HepG2 (cell line): ENCODE measurements at regions not wholly inside any gene's neighbourhood (a gene's known extent, or its start where the extent isn't known, plus 50 kb on each side); places are given as distances from the start of the nearest gene placed in this dataset.

Experiments used
- ATAC-seq: fragments of 200-7000 bp; cut with Tn5 transposase; 3 replicates; pipeline ENCODE4 v1.9.1; 2020; ENCODE audit warnings: mild to moderate bottlenecking, moderate library complexity
- BruUV-seq: library from RNA; stranded (reverse); fragments of 400-500 nt; replicated peaks from 2 replicates; lab custom pipeline; 2021; lab: Mats Ljungman, UMichigan
- CTCF ChIA-PET: fragments of 300-600 bp; formaldehyde crosslinking; extraction: SDS; loops from one replicate; lab custom pipeline; 2021; ENCODE audit warnings: low total read pairs, inconsistent platforms, low intra/inter-chr PET ratio; lab: Yijun Ruan, JAX
- POLR2A ChIA-PET: fragments of 350-600 bp; sonication (Branson Sonifier 250); formaldehyde crosslinking; loops from one replicate; lab custom pipeline; 2020; ENCODE audit warnings: antibody characterized with exemption, inconsistent platforms; lab: Yijun Ruan, JAX
- DNase-seq: peaks from one replicate; pipeline ENCODE4 v3.0.0-alpha.2; 2015; ENCODE audit warnings: low spot score
- FAIRE-seq: peaks from 3 replicates; lab custom pipeline; 2011; peaks lifted over from hg19 to GRCh38; lab: Jason Lieb, UNC
- H2AFZ ChIP-seq: one replicate; pipeline ENCODE4 v1.6.1; 2011; ENCODE audit warnings: low read length, inconsistent platforms
- H3K27ac ChIP-seq: fragments of 300-600 bp; 3 replicates; pipeline ENCODE4 v1.8.0; 2011; ENCODE audit warnings: mixed run types, mild to moderate bottlenecking, mixed read lengths, low read length, inconsistent platforms; ENCODE audit not compliant: insufficient read depth; ENCODE audit errors: extremely low read length
- H3K27me3 ChIP-seq, 2 experiments: fragments of 200-600 bp in 1 of 2; 2 replicates in 1 of 2; 3 replicates in 1 of 2; pipeline versions ENCODE4 v1.6.0 to v1.8.0; 2011; ENCODE audit warnings: low read length in 2 of 2, mild to moderate bottlenecking in 2 of 2, moderate library complexity in 2 of 2, inconsistent platforms in 1 of 2; ENCODE audit not compliant: insufficient read depth in 2 of 2, control insufficient read depth in 1 of 2
- H3K36me3 ChIP-seq, 2 experiments: fragments of 200-600 bp in 1 of 2; replicated peaks in 1 of 2; 2 replicates in 1 of 2; 3 replicates in 1 of 2; pipeline versions ENCODE4 v1.5.1 to v1.8.0; 2011; ENCODE audit warnings: low read length in 2 of 2, inconsistent platforms in 1 of 2; ENCODE audit not compliant: insufficient read depth in 2 of 2, control insufficient read depth in 1 of 2
- H3K4me1 ChIP-seq: 2 replicates; pipeline ENCODE4 v1.5.1; 2012; ENCODE audit warnings: low read length, inconsistent platforms; ENCODE audit not compliant: insufficient read depth
- H3K4me2 ChIP-seq: 2 replicates; pipeline ENCODE4 v1.6.0; 2011; ENCODE audit warnings: low read depth, low read length, inconsistent platforms
- H3K4me3 ChIP-seq, 3 experiments: fragments of 200-600 bp in 1 of 3; sonication (generic), shearing (Covaris generic) in 1 of 3; replicated peaks in 1 of 3; 2 replicates each; pipeline ENCODE4 v1.5.1; 2011 to 2016; ENCODE audit warnings: low read length in 3 of 3, inconsistent platforms in 2 of 3, low read depth in 2 of 3, mild to moderate bottlenecking in 2 of 3, control low read depth in 1 of 3, mixed read lengths in 1 of 3; ENCODE audit not compliant: insufficient read depth in 1 of 3
- H3K79me2 ChIP-seq: one replicate; pipeline ENCODE4 v1.6.1; 2011; ENCODE audit warnings: low read length, inconsistent platforms; ENCODE audit not compliant: insufficient read depth
- H3K9ac ChIP-seq: 2 replicates; pipeline ENCODE4 v1.6.0; 2011; ENCODE audit warnings: mild to moderate bottlenecking, low read depth, low read length, inconsistent platforms; ENCODE audit not compliant: insufficient read depth
- H3K9me3 ChIP-seq: 2 replicates; pipeline ENCODE4 v1.5.1; 2012; ENCODE audit warnings: mild to moderate bottlenecking, low read length
- H4K20me1 ChIP-seq: 2 replicates; pipeline ENCODE4 v1.6.0; 2011; ENCODE audit warnings: inconsistent platforms, mild to moderate bottlenecking, low read length, moderate library complexity; ENCODE audit not compliant: insufficient read depth
- ARID3A ChIP-seq: IDR thresholded peaks from 2 replicates; pipeline ENCODE4 v1.6.1; 2012; ENCODE audit warnings: low read depth, low read length, improper control_type of control experiment
- CTCF ChIP-seq: sonication (generic); formaldehyde crosslinking; IDR thresholded peaks from 2 replicates; pipeline ENCODE4 v1.5.0; 2020; ENCODE audit warnings: mild to moderate bottlenecking, missing genetic modification reagents, moderate library complexity
- PCBP1 ChIP-seq: fragments of 200-400 bp; formaldehyde crosslinking; IDR thresholded peaks from 2 replicates; pipeline ENCODE4 v1.6.1; 2017; ENCODE audit warnings: mild to moderate bottlenecking, low read depth, low read length, borderline replicate concordance
- RAD21 ChIP-seq: fragments of 450-650 bp; formaldehyde crosslinking; IDR thresholded peaks from 2 replicates; pipeline ENCODE4 v1.5.0; 2020; ENCODE audit warnings: mild to moderate bottlenecking
- SMC3 ChIP-seq: IDR thresholded peaks from 2 replicates; pipeline ENCODE4 v1.6.1; 2011; ENCODE audit warnings: low read length, improper control_type of control experiment
- STAG1 ChIP-seq: sonication (generic); formaldehyde crosslinking; IDR thresholded peaks from 2 replicates; pipeline ENCODE4 v1.4.0; 2020; ENCODE audit warnings: missing genetic modification reagents
- THAP7 ChIP-seq: sonication (generic); formaldehyde crosslinking; IDR thresholded peaks from 2 replicates; pipeline ENCODE4 v1.8.1; 2023; ENCODE audit warnings: mild to moderate bottlenecking, missing genetic modification reagents
- ZMYM3 ChIP-seq: sonication (generic); formaldehyde crosslinking; IDR thresholded peaks from 2 replicates; pipeline ENCODE4 v1.5.1; 2020; ENCODE audit warnings: mild to moderate bottlenecking, missing genetic modification reagents
- ZNF296 ChIP-seq: sonication (generic); formaldehyde crosslinking; conservative IDR thresholded peaks from 2 replicates; pipeline ENCODE4 v1.5.0; 2020; ENCODE audit warnings: mild to moderate bottlenecking, missing genetic modification reagents
- ZNF7 ChIP-seq: IDR thresholded peaks from 2 replicates; pipeline ENCODE4 v1.6.1; 2016; ENCODE audit warnings: missing biosample characterization, missing genetic modification reagents
- WGBS: methylation state at CpG from one replicate; pipeline ENCODE4 v1.1.6; 2017; ENCODE audit warnings: low lambda C conversion rate; 5-methylcytosine and 5-hydroxymethylcytosine counted together
- in situ Hi-C: cut with HindIII; loops from 2 replicates; pipeline ENCODE4 v1.10.0; 2017; ENCODE audit warnings: low pct_unique_long_range_greater_than_20kb; ENCODE audit not compliant: extremely low pct_ligation_motif_present
- intact Hi-C: fragments of 100-400 bp; cut with micrococcal nuclease; formaldehyde crosslinking; loops from one replicate; pipeline ENCODE4 v1.10.0; 2022; ENCODE audit not compliant: unreplicated experiment

GRCh38 chr11:23539556-23539955, 679.3 kb upstream of the CCDC179 start (continued):
- TF ChIP-seq ARID3A (no peak), ZMYM3 (CRISPR knock-in tag) (no peak), ZNF7 (CRISPR knock-in tag) (no peak), PCBP1 (no peak)

- Histone ChIP-seq H3K27me3 (no peaks in the 10 kb centered on the region), H3K27ac (no peak overlapping the region), H3K4me1 (no peaks in the 10 kb centered on the region), H4K20me1 (no peaks in the 10 kb centered on the region), H3K4me2 (no peak overlapping the region), H3K4me3 (no peak overlapping the region), H3K9ac (no peak overlapping the region), H3K36me3 (no peaks in the 10 kb centered on the region), H3K9me3 (no peaks in the 10 kb centered on the region), H2AFZ (no peak overlapping the region), H3K79me2 (no peaks in the 10 kb centered on the region)
- in situ Hi-C loops (loop anchor here (25.0 kb wide), 1 partner anchor 847 kb away; no protein-coding TSS in a partner anchor), intact Hi-C loops (loop anchor here (1.0 to 10.0 kb wide), 2 partner anchors 665 to 846 kb away; no protein-coding TSS in a partner anchor)
- 2% methylated on average over 6 of the region's 8 CpGs for WGBS
- TF ChIP-seq RAD21 (CRISPR knock-in tag) (0 out of 2 replicates have a peak, but pooled peaks have one; percentile 16), THAP7 (no peak), CTCF (peak; percentile 74), ZNF296 (no peak), STAG1 (peak; percentile 62), SMC3 (peak; percentile 57; the same call in 1 of the 2 replicates)
- ATAC-seq = peak; percentile 96
- POLR2A ChIA-PET = no interaction called here
- FAIRE-seq = peak; percentile 40
- no TSS peak for BruUV-seq
- peak; percentile 44 for DNase-seq
- CTCF ChIA-PET = no interaction called here
Observed at GRCh38 chr11:23540101-23540561, 679.9 kb upstream of the CCDC179 start.
